C4-2B (cell line): ENCODE measurements at regions not wholly inside any gene's neighbourhood (a gene's known extent, or its start where the extent isn't known, plus 50 kb on each side); places are given as distances from the start of the nearest gene placed in this dataset.

ENCODE experiments used
- CTCF ChIP-seq: fragments of 450-650 bp; conservative IDR thresholded peaks from 2 replicates; pipeline ENCODE4 v1.5.1; 2017; ENCODE audit warnings: mild to moderate bottlenecking
- ZFX ChIP-seq: fragments of 450-650 bp; IDR thresholded peaks from 2 replicates; pipeline ENCODE4 v1.6.1; 2017

- no peak for TF ChIP-seq CTCF
- no peak for TF ChIP-seq ZFX
Measured at GRCh38 chr4:56273391-56273790, 113.9 kb downstream of the AASDH start.
